HL-60/S4 treated with retinoic acid at 250 ng/mL for 4 days and 3 days (cell line): ENCODE measurements at regions not wholly inside any gene's neighbourhood (a gene's known extent, or its start where the extent isn't known, plus 50 kb on each side); places are given as distances from the start of the nearest gene placed in this dataset.
"Not testable (repeated sequence)": the region's sequence is repeated elsewhere in the genome, so short reads cannot be mapped to it uniquely, and the experiment has no call there.

Source experiments
- in situ Hi-C: fragments of 300-500 bp; cut with MboI; formaldehyde crosslinking; loops from 2 replicates; pipeline ENCODE4 v1.7.0; 2022; ENCODE audit warnings: low sequenced_read_pairs

DNA sequence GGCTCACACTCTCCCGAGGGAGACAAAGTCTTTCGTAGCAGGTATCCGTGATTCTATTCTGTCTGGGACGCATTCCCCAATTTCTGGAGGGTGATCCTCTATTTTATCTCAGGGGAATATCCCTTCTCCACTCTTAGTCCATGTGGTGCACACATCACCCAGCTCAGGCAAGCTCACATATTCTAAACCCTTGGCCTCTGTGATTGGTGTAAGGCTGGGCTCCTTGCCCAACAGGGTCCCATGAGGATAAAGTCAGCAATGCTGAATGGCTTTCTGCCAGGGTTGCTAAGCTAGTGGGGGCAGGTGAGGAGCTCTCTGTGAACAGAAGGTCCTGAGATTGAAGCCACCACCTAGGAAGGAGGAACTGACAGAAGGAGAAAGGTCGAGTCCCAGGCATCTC is 137.2 kb downstream of the CDH26 start:
- in situ Hi-C loops, result no loop called here

DNA sequence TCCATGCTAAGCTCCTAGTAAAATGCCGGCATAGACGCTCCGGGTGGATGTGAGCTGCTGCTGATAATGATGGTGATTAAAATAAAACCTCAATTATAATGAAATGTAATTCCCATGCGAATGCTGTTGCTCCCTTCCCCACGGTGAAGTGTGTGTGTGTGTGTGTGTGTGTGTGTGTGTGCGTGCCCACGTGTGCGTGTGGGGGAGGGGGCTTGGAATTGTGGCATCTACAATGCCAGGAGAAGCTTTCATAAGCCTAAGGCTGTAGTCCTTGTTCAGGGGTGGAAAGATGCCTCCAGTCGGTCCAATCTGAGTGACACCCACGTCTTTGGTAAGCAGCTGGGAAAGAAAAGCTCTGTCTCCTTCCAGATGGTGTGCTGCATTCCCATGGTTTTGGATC is 137.9 kb downstream of the CDH26 start:
- in situ Hi-C loops, result no loop called here

DNA sequence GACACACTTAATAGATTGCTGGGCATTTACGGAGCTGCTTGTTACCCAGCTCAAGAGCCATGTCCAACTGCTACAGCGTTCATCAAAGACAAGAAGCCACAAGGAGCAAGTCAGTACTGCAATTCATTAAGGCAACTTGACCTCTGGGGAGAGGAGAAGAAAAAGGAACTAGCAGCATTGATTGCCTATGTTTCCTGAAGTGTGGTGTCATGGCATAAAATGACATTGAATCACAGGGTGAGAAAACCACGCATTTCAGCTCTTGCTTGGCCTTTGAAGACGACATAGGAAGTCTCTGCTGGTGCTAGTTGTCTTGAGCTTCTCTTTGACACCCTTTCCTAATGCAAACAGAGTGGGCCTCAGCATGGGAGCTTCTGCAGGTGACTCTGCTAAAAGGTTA is 139.1 kb downstream of the CDH26 start:
- in situ Hi-C loops, result no loop called here

DNA sequence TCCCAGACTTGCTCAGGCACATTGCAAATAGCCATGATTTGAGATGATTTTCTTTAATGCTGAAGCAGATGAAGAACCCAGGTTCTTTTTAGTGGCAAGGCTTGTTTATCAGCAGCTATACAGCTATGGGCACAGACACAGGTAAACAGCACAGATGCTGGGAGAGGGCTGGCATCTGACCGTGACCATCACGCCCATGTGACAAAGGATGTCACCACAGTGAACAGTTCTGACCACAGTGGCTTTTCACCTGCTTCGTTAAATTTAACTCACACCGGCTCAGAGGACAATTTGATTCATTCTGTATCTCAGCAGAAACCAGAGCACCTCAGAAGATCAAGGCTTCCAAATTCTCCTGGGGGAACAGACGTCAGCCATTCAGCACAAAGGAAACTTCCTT is 142.6 kb downstream of the CDH26 start:
- in situ Hi-C loops, result no loop called here

DNA sequence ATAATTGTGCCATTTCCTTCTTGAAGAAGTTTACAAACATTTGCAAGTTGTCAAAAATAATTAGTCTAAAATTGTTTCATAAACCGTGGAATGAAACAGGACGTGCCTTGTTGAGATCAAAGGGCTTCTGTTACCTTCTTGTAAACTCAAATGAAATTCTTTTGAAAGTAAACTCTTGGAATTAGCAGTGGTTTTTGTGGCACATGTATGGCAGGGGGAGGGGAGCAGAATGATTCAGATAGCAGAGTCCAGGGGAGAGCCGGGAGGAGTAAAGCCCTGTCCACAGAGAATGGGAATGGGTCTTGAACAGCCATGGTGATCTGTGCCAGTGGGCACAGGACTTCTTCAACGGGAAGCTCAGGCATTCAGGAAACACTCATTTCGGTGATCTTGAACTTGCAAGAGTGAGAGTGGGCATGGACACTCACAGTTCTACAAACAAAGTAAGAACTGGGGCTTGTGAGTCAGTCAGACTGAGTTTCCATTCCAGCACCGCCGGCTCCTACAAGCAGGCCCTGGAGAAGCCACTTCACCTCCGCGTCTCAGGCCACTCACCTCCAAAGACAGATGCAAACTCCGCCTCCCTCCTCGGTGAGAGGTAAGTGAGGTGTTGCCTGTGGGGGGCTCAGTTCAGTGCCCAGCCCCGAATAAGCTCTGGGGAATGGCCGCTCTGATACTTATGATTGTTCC is 143.1 kb downstream of the CDH26 start:
- in situ Hi-C loops, result no loop called here

DNA sequence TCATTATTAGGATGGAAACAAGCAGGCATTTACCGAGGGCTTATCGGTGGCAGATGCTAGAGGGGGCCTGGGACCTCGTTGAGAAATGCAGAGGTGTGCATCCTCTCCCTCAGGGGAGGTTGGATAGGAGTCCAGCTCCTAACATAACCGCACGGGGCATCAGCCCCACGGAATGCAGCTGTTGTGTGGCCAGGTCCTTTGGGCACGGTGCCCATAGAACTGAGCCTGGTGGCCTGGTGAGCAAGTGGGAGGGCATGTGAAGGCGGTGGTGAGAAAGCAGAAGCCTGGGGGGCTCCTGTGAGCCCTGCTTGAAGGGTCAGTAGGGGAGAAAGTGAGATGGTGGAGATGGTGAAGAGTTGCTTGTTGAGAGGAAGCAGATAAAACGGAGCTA is 143.7 kb downstream of the CDH26 start:
- in situ Hi-C loops, result no loop called here

DNA sequence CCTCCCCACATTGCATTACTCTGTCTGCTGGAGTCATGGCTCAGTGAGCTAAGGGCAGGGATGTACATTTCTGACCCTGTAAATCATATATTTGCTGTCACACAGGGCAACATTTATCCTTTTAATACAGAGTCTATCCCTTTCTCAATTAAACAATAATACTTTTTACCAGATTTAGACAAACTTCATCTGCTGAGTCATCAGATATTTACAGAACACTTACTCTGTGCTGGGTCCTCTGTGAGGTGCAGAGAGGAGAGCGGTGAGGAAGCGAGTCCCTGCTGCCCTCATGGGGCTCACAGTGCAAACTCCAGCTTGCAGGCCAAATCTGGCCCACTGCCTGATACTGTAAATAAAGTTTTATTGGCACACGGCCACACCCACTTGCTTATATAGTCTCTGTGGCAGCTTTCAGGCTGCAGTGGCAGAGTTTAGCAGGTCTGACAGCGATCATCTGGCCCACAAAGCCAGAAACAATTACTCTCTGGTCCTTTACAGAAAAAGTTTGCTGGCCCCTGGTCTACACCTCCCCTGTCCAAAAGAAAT is 144.5 kb downstream of the CDH26 start:
- in situ Hi-C loops, result no loop called here

DNA sequence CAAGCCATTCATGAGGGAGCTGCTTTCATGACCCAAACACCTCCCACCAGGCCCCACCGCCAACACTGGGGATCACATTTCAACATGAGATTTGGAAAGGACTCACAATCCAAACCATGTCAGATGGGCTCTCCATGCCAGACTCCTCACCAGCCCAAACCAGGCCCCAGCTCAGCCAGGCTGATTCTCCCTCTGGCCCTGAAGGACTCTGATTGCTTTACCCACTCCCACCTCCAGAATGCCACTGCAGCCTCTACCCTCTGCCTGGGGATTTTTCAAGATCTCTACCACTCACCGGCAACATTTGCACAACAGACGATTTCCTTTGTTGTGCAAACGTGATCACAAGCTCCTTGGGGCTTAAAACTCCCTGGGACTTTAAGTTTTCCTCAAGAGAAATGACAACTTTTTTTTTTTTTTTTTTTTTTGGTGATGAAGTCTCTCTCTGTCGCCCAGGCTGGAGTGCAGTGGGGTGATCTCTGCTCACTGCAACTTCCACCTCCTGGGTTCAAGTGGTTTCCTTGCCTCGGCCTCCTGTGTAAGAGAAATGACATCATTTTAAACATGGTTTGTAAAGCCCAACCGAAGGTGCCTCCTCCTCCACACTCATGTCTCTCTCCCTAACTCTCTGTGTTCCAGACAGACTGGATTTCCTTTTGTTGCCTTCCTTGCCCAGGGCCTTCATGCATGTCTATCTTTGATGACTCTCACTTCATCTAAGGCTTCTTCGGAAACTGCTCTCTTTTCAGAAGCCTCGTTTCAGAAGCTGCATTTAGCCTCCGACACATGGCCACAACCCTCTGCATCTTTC is 147.0 kb downstream of the CDH26 start:
- in situ Hi-C loops, result no loop called here

DNA sequence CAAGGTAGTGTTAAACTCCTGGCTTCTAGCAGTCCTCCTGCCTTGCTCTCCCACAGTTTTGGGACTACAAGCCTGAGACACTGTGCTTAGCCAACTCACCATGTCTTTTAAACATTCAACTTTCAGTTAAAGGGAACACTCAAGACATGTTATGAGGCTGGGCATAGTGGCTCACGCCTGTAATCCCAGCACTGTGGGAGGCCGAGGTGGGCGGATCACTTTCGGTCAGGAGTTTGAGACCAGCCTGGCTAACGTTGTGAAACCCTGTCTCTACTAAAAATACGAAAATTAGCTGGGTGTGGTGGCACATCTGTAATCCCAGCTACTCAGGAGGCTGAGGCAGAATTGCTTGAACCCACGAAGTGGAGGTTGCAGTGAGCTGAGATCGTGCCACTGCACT is 148.0 kb downstream of the CDH26 start:
- in situ Hi-C loops, result not testable (repeated sequence)

DNA sequence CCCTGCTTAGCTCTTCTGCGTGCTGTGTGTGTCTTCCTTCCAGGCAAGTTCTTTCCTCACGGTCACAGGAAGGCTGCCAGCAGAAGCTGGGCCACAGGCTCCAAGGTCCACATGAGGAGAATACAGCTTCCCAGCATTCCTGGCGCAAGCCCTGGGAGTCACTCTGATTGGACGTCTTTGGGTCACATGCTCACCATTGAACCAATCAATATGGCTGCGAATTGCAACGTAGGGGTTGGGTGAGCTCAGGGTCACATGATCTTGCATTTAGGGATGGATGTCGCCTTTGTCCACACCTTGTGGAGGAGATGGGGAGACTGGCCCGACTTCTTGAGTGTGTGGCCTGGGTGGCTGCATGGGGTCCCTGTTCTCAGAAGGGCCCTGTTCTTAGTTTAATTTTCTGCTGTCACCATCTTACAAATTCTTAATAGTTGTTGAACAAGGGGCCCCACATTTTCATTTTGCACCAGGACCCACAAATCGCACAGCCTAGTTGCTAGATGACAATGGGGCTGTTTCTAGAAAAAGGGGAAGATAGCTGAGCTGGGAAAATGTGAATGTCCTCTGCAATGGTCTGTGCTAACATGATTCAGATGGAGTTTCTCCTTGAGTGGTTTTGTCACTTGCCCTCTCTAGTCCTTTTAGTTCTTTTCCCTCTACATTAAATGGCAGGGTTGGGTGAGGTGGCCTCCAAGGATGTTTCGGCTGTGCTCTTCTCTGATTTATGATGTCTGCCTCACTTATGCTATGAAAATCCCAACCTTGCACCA is 149.6 kb downstream of the CDH26 start:
- in situ Hi-C loops, result no loop called here

DNA sequence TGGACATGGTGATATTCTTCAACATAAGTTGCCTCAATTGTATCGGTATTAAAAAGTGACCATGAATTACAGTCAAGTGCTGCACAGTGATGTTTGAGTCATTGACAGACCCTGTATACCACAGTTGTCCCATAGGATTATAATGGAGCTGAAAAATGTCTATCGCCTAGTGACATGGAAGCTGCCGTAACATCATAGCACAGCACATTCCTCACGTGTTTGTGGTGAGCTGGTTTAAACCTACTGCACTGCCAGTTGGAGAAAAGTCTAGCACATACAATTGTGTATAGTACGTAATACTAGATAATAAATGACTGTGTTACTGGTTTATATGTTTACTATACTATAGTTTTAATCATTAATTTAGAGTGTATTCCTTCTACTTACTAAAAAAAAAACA is 150.2 kb downstream of the CDH26 start:
- in situ Hi-C loops, result no loop called here

DNA sequence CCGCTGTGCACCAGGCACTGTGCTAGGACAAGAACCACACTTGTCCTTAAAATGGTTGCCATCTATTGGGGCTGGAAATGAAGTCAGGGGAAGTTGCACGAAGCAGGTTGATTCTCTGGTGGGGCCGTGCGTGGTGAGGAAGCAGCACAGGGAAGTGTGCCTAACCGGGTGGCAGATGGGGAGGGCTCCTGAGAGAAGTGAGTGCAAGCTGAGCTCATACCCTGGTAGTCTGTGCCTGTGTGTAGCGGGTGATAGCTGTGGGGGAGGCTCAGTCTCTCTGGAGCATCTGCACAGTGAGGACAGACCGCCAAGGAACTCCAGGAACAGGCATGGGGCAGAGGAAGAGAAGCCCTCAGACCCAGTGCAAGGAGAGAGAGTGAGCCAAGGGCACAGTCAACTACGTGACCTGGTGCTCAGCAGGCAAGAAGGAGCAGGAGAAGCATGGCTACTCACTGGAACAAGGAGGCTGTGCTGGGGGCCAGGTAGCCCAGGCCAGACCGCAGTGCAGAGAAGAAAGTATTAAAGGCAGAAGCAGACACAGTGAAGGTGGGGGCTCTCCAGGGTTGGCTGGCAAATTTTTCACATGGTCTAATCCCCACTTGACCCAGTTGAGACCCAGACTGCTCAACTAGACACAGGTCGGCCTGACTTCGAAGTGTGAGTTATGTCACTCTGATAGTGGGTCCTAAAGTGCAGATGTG is 155.0 kb downstream of the CDH26 start:
- in situ Hi-C loops, result no loop called here

DNA sequence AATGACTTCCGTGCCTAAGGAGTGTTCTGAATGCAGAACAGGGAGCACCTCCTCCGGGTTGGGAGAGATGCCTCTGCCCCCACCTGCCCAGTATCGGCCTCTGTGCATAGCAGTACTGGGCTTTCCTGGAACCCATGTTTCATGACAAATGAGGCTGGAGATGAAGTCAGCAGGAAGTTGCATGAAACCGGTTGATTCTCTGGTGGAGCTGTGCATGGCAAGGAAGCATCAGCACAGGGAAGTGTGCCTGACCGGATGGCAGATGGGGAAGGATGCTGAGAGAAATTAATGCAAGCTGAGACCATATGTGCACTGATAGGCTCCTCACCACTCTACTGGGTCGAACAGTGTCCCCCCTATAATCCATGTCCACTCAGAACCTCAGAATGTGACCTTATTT is 155.5 kb downstream of the CDH26 start:
- in situ Hi-C loops, result no loop called here

DNA sequence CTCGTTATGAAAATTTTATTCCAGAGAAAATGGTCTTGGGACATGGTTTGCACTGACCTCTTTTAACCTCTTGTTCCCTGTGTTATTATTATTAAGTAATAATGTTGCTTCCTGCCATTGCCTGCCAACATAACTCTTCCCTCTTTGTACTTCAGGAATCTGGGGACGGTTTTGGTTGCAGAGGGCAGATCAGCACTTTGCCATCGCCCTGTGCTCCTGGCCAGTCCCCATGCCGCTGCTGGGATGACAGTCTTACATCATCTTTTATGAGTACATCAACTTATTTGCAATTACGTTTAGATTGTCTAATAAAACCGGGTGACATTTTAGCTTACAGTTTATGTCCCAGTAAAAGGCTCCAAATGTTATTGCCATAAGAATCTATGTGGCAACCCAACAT is 157.2 kb downstream of the CDH26 start:
- in situ Hi-C loops, result no loop called here

DNA sequence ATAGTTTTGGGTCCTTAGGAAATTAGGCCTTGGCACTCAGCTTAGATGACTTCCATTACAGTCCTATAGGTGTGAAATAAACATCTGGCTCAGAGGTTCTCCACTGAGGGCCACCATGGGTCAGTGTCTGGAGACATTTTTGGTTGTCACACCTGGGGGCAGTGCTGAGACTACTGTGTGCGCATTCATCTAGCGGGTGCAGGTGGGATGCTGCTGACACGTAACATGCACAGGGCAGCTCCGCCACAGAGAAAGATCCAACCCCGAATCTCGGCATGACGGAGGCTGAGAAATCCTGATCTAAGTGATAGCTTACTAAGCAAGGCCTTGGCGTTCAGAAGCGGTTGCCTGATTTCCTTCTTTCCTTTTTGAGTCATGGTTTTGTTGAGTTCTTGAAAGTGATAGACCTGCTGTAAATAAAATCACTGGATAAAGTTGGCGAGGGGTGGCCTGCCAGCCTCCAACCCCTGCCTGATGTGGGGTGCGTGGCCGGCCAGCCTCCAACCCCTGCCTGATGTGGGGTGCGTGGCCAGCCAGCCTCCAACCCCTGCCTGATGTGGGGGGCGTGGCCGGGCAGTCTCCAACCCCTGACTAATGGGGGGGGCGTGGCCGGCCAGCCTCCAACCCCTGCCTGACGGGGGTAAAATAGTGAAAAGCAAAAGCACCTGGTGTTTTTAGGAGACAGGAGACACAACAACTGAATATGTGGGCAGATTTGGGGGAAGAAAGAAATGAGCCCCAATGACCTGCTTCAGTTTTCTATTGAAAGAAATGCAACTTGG is 158.1 kb downstream of the CDH26 start:
- in situ Hi-C loops, result no loop called here

DNA sequence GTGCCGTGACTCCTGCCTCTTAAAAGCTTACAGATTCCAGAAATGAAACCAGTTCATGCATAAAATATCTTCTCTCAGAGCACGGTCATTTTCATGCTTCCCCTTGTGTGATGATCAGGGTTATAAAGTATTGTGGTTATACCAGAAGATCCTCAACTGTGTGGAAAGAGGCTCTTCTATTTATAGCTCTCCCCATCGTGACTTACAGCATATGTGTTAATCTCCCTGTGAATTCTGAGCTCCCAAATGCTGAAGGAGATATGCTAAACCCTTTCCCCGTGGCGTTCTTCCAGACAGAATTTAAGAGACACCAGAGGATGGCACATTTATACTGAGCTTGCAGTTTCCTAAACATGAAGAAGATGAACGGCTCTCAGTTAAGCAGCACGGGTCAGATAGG is 158.8 kb downstream of the CDH26 start:
- in situ Hi-C loops, result no loop called here

DNA sequence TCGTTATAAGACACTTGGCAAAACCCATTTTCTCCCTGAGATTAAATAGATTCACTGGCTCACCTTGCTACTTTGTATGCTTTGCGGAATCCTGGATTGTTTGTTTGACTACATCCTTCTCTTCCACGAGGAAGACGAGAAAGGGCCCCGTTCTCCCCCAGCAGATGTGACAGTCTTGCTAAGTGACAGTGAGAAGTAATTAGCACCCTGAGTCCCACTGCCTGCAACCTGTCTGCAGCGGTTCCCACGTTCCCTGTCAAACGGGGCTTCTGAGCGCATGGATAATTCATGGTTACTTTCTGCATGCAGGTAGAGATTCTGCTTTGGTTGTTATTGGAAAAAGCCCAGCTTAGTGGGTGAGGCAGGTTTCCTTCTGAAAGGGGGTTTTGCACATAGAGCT is 163.7 kb downstream of the CDH26 start:
- in situ Hi-C loops, result no loop called here

DNA sequence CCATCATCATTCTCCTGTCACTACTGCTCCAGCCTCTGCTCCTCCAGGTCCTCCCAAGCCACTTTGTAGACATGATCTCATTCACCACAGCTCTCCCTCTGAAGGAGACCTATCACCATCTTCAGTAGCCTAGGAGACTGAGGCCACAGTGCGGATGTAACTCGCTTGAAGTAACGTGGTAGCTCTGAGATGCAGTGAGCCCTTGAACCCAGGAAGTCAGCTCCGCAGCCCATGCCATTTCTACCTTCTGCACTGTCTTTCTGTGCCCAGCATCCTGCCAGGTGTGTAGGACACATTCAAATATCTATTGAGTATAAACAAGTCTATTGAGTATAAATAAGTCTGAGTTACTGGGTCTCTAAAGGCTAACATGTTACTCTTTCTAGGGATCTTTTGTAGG is 164.4 kb downstream of the CDH26 start:
- in situ Hi-C loops, result no loop called here

DNA sequence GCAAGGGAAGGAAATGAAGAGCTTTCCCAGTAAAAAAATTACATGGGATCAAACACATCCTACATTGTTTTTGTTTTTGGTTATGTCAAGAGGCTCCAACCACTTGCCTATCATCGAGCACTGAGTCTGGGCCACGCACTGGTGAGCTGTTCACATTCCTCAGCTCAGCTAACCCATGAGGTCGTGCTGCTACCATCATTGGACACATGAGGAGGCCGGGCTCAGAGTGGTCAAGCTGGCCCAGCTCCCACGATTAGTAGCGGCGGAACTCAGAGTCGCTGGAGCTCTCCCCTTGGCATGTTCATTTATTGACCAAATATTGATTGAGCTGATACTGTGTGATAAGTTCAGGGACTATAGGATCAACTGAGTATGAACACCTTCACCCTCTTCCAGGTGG is 164.9 kb downstream of the CDH26 start:
- in situ Hi-C loops, result no loop called here

DNA sequence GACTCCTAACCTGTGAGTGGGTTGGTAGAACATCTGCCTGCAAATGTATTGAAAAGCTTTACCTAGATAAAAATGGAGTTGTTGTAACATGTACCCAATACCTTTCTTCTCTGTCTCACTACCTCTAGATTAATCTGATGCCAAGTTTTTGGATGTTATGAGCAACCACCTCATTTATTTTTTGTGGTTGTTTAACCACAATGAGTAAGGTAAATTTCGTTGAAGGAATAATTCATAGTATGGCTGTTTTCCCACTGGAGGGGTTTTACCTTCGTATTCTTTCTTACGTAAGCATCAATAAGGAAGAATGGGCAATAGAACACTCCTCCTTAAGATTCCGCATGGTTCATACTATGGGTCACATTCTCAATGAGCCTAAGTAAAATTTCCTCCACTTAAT is 165.4 kb downstream of the CDH26 start:
- in situ Hi-C loops, result no loop called here
